SK-N-SH (cell line): ENCODE measurements at regions not wholly inside any gene's neighbourhood (a gene's known extent, or its start where the extent isn't known, plus 50 kb on each side); places are given as distances from the start of the nearest gene placed in this dataset.

Source experiments
- CTCF ChIA-PET: fragments of 300-600, 350-600 bp; formaldehyde crosslinking; extraction: SDS; loops from one replicate; lab custom pipeline; 2021; lab: Yijun Ruan, JAX
- POLR2A ChIA-PET: fragments of 350-600 bp; sonication (Branson Sonifier 250); formaldehyde crosslinking; extraction: SDS; loops from one replicate; lab custom pipeline; 2020; ENCODE audit warnings: antibody characterized with exemption, inconsistent platforms; lab: Yijun Ruan, JAX
- DNase-seq: peaks from one replicate; pipeline ENCODE4 v3.0.0; 2012
- H2AFZ ChIP-seq: fragments of 200-600 bp; sonication (generic); 2 replicates; pipeline ENCODE4 v1.8.1; 2016; ENCODE audit warnings: antibody characterized with exemption, mild to moderate bottlenecking, low read depth
- H3F3A ChIP-seq: fragments of 200-600 bp; sonication (generic); replicated peaks from 2 replicates; pipeline ENCODE3; 2016; ENCODE audit warnings: antibody characterized with exemption, mild to moderate bottlenecking; ENCODE audit not compliant: insufficient read depth
- H3K27ac ChIP-seq, 2 experiments: fragments of 200-500 bp in 1 of 2; fragments of 200-600 bp in 1 of 2; sonication (Bioruptor generic) in 1 of 2; sonication (generic), shearing (Covaris generic) in 1 of 2; 2 replicates each; pipeline versions ENCODE4 v1.5.1 to v1.6.1; 2014 to 2016; ENCODE audit warnings: low read depth in 2 of 2, inconsistent platforms in 1 of 2, low read length in 1 of 2, mild to moderate bottlenecking in 1 of 2, mixed read lengths in 1 of 2
- H3K27me3 ChIP-seq: fragments of 200-600 bp; sonication (generic), shearing (Covaris generic); 2 replicates; pipeline ENCODE4 v1.6.1; 2016; ENCODE audit warnings: mixed run types; ENCODE audit not compliant: insufficient read depth
- H3K36me3 ChIP-seq, 2 experiments: fragments of 200-500 bp in 1 of 2; fragments of 200-600 bp in 1 of 2; sonication (Bioruptor generic) in 1 of 2; sonication (generic) in 1 of 2; replicated peaks in 1 of 2; 2 replicates each; pipeline versions ENCODE3 to v1.5.1; 2014 to 2016; ENCODE audit warnings: low read length in 1 of 2, mild to moderate bottlenecking in 1 of 2; ENCODE audit not compliant: insufficient read depth in 2 of 2, control insufficient read depth in 1 of 2
- H3K4me1 ChIP-seq, 2 experiments: fragments of 200-500 bp in 1 of 2; fragments of 200-600 bp in 1 of 2; sonication (Bioruptor generic) in 1 of 2; sonication (generic), shearing (Covaris generic) in 1 of 2; 2 replicates each; pipeline versions ENCODE4 v1.5.1 to v1.6.1; 2014 to 2016; ENCODE audit warnings: low read depth in 1 of 2, low read length in 1 of 2, mixed run types in 1 of 2; ENCODE audit not compliant: insufficient read depth in 2 of 2, control insufficient read depth in 1 of 2
- H3K4me2 ChIP-seq: fragments of 200-600 bp; sonication (generic), shearing (Covaris generic); 2 replicates; pipeline ENCODE4 v1.6.1; 2017; ENCODE audit warnings: mixed run types
- H3K4me3 ChIP-seq, 2 experiments: fragments of 200-500 bp in 1 of 2; fragments of 200-600 bp in 1 of 2; sonication (Bioruptor generic) in 1 of 2; sonication (generic), shearing (Covaris generic) in 1 of 2; 2 replicates each; pipeline versions ENCODE4 v1.5.1 to v1.8.1; 2014 to 2016; ENCODE audit warnings: low read depth in 2 of 2, inconsistent platforms in 1 of 2, low read length in 1 of 2, mild to moderate bottlenecking in 1 of 2, mixed read lengths in 1 of 2, moderate library complexity in 1 of 2
- H3K79me2 ChIP-seq: fragments of 200-600 bp; sonication (generic); 2 replicates; pipeline ENCODE4 v1.8.1; 2017; ENCODE audit warnings: mild to moderate bottlenecking; ENCODE audit not compliant: insufficient read depth
- H3K9ac ChIP-seq: fragments of 200-600 bp; sonication (generic); 2 replicates; pipeline ENCODE4 v1.6.1; 2017; ENCODE audit warnings: mixed run types
- H3K9me2 ChIP-seq: fragments of 200-600 bp; sonication (generic); 2 replicates; pipeline ENCODE4 v1.6.1; 2017; ENCODE audit warnings: mixed run types
- H3K9me3 ChIP-seq: fragments of 200-600 bp; sonication (generic); 2 replicates; pipeline ENCODE4 v1.6.1; 2017; ENCODE audit warnings: mixed run types, mild to moderate bottlenecking, moderate library complexity
- H4K20me1 ChIP-seq: fragments of 200-600 bp; sonication (generic); 2 replicates; pipeline ENCODE4 v1.6.1; 2017; ENCODE audit warnings: mild to moderate bottlenecking, mixed run types; ENCODE audit not compliant: insufficient read depth
- FOSL2 ChIP-seq: IDR thresholded peaks from 2 replicates; pipeline ENCODE4 v1.4.0; 2012; ENCODE audit warnings: low read depth, mild to moderate bottlenecking, moderate library complexity, borderline replicate concordance
- JUND ChIP-seq: IDR thresholded peaks from 2 replicates; pipeline ENCODE4 v1.4.0; 2012
- NFIC ChIP-seq: IDR thresholded peaks from 2 replicates; pipeline ENCODE4 v1.4.0; 2012; ENCODE audit warnings: borderline replicate concordance
- NRF1 ChIP-seq: IDR thresholded peaks from 2 replicates; pipeline ENCODE4 v1.6.1; 2012; ENCODE audit warnings: low read depth, mild to moderate bottlenecking, low read length
- TCF12 ChIP-seq: IDR thresholded peaks from 2 replicates; pipeline ENCODE4 v1.4.0; 2012
- WGBS: methylation state at CpG from one replicate; pipeline ENCODE4 v1.1.6; 2017; ENCODE audit warnings: low lambda C conversion rate; 5-methylcytosine and 5-hydroxymethylcytosine counted together
- TF ChIP-seq, protein P1 (sequence below): IDR thresholded peaks from 2 replicates; pipeline ENCODE4 v1.4.0; 2012; ENCODE audit warnings: low read depth
- TF ChIP-seq, protein P2 (sequence below): IDR thresholded peaks from 2 replicates; pipeline ENCODE4 v1.6.1; 2012; ENCODE audit warnings: mild to moderate bottlenecking, low read depth, low read length, moderate library complexity
- TF ChIP-seq, protein P3 (sequence below): IDR thresholded peaks from 2 replicates; pipeline ENCODE4 v1.4.0; 2012; ENCODE audit warnings: low read depth, borderline replicate concordance

DNA sequence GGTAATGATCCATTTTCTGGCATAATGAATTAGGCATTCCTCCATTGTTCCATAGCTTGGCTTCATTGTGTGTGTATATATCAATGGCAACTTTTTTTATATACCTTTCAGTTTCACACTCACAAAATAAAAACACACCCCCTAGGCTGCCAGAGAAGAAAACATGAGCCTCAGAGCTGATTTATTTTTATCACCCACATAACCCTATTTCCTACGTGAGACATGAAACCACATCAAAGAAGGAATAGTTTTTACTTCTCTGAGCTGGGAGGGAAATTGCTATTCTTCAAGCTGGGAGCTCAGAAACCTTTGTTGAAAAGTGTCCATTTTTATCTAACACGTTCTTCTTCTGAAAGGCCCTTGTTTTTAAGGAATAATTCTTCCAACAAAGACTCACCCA is 126.7 kb upstream of the RAI2 start (continued):
- TF ChIP-seq NRF1 = no peak
- TF ChIP-seq, all 33 proteins: peak for 0

DNA sequence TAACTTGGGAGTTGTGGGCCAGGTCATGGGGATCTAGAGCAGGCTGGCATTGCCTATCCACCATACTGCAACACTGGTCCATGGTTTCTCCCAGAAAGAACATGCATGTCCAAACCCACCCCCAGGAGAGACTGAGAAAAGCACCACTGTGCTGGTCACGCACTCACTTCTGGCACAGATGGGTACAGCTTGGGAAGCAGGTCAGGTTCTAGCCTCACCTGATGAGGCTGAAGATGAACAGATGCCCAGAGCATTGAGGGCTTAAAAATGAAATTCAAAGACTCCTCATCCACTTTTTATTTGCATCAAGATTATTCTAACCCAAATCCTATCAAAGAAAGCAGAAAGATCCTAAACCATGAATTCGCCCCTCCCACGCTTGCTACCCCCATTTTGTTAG is 125.9 kb upstream of the RAI2 start:
- TF ChIP-seq, protein P1, sequence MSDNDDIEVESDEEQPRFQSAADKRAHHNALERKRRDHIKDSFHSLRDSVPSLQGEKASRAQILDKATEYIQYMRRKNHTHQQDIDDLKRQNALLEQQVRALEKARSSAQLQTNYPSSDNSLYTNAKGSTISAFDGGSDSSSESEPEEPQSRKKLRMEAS = no peak
- no peak for TF ChIP-seq JUND
- WGBS = 10% methylated on average over 3 of the region's 3 CpGs
- POLR2A ChIA-PET = no interaction called here

DNA sequence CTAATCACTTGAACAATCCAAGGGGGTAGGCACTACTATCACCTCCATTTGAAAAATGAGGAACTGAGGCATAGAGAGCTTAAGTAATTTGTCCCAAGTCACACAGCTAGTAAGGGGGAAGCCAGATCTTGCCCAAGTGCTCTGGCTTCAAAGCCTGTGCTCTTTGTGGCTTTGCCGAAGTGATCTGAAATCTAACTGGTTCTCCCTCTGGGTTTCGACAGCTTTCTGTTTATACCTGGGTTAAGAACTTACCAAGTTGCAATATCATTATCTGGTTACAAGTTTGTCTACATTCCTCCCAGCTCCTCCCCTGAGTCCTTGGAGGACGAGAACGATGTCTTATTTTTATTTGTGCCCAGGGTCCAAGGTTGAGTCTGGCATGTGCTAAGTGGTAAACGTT is 125.3 kb upstream of the RAI2 start:
- no peaks in the 10 kb centered on the region for H3K4me1 ChIP-seq
- H3K4me3 ChIP-seq = no peak overlapping the region
- H3K79me2 ChIP-seq = no peaks in the 10 kb centered on the region
- no peaks in the 10 kb centered on the region for H3K36me3 ChIP-seq
- POLR2A ChIA-PET = no interaction called here
- TF ChIP-seq, protein P2, sequence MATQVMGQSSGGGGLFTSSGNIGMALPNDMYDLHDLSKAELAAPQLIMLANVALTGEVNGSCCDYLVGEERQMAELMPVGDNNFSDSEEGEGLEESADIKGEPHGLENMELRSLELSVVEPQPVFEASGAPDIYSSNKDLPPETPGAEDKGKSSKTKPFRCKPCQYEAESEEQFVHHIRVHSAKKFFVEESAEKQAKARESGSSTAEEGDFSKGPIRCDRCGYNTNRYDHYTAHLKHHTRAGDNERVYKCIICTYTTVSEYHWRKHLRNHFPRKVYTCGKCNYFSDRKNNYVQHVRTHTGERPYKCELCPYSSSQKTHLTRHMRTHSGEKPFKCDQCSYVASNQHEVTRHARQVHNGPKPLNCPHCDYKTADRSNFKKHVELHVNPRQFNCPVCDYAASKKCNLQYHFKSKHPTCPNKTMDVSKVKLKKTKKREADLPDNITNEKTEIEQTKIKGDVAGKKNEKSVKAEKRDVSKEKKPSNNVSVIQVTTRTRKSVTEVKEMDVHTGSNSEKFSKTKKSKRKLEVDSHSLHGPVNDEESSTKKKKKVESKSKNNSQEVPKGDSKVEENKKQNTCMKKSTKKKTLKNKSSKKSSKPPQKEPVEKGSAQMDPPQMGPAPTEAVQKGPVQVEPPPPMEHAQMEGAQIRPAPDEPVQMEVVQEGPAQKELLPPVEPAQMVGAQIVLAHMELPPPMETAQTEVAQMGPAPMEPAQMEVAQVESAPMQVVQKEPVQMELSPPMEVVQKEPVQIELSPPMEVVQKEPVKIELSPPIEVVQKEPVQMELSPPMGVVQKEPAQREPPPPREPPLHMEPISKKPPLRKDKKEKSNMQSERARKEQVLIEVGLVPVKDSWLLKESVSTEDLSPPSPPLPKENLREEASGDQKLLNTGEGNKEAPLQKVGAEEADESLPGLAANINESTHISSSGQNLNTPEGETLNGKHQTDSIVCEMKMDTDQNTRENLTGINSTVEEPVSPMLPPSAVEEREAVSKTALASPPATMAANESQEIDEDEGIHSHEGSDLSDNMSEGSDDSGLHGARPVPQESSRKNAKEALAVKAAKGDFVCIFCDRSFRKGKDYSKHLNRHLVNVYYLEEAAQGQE = no peak
- TF ChIP-seq TCF12 (no peak), FOSL2 (no peak), NFIC (no peak)
- TF ChIP-seq, protein P3, sequence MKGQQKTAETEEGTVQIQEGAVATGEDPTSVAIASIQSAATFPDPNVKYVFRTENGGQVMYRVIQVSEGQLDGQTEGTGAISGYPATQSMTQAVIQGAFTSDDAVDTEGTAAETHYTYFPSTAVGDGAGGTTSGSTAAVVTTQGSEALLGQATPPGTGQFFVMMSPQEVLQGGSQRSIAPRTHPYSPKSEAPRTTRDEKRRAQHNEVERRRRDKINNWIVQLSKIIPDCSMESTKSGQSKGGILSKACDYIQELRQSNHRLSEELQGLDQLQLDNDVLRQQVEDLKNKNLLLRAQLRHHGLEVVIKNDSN = no peak
- no peak overlapping the region for H3K4me2 ChIP-seq
- 5% methylated on average over 5 of the region's 5 CpGs for WGBS
- no peaks in the 10 kb centered on the region for H4K20me1 ChIP-seq
- H3K27ac ChIP-seq = no peak overlapping the region
- no peak overlapping the region for H3K9ac ChIP-seq
- no peaks in the 10 kb centered on the region for H3K9me3 ChIP-seq
- no peaks in the 10 kb centered on the region for H3K9me2 ChIP-seq
- CTCF ChIA-PET = interaction anchor here (0.6 to 1.2 kb wide), 4 partner anchors 9 to 1576 kb away, joined by 3 to 6 read pairs (median 4); no protein-coding TSS in a partner anchor
- H3K27me3 ChIP-seq = no peaks in the 10 kb centered on the region
- no peak for DNase-seq
- no peaks in the 10 kb centered on the region for H3F3A ChIP-seq
- no peak overlapping the region for H2AFZ ChIP-seq

More for the DNA sequence above, 125.9 kb upstream of the RAI2 start:
- DNase-seq = no peak
- Histone ChIP-seq H3K9me2 (no peaks in the 10 kb centered on the region), H3K27ac (no peak overlapping the region), H3K9me3 (no peaks in the 10 kb centered on the region), H3F3A (no peaks in the 10 kb centered on the region), H3K27me3 (no peaks in the 10 kb centered on the region), H4K20me1 (no peaks in the 10 kb centered on the region), H3K79me2 (no peaks in the 10 kb centered on the region), H3K4me2 (no peak overlapping the region), H3K4me3 (no peak overlapping the region), H3K9ac (no peak overlapping the region), H2AFZ (no peak overlapping the region), H3K4me1 (no peaks in the 10 kb centered on the region), H3K36me3 (no peaks in the 10 kb centered on the region)
- CTCF ChIA-PET = interaction anchor here (0.8 kb wide), 1 partner anchor 10 kb away, joined by 3 read pairs; no protein-coding TSS in a partner anchor
